ENCODE measurements at regions not wholly inside any gene's neighbourhood (a gene's known extent, or its start where the extent isn't known, plus 50 kb on each side); places are given as distances from the start of the nearest gene placed in this dataset.

- no peak for TF ChIP-seq EGR1 (IDR thresholded peaks at IDR 0.05)
- no peak for TF ChIP-seq YY1 (IDR thresholded peaks at IDR 0.05; ENCODE audit: low read depth)
- TF ChIP-seq MAX (IDR thresholded peaks at IDR 0.05) = no peak
- TF ChIP-seq TEAD4 (IDR thresholded peaks at IDR 0.05) = no peak
- TF ChIP-seq EP300 (IDR thresholded peaks at IDR 0.05; ENCODE audit: borderline replicate concordance) = no peak
- TF ChIP-seq CREB1 (IDR thresholded peaks at IDR 0.05; ENCODE audit: low read depth) = no peak
- no peak for TF ChIP-seq RAD21 (IDR thresholded peaks at IDR 0.05; ENCODE audit: low read depth)
- no peak for TF ChIP-seq NFIC (IDR thresholded peaks at IDR 0.05)
- no peak for TF ChIP-seq TCF12 (IDR thresholded peaks at IDR 0.05; ENCODE audit: low read depth)
- no peak for TF ChIP-seq FOXM1 (IDR thresholded peaks at IDR 0.05; ENCODE audit: borderline replicate concordance, low read depth)
Observed at GRCh38 chr11:92276773-92277172, 52.2 kb downstream of the FAT3 start.

GRCh38 chr11:92277871-92278270 lies 53.3 kb downstream of the FAT3 start:
- TF ChIP-seq ZBTB7A (IDR thresholded peaks at IDR 0.05; ENCODE audit: low read depth) (no peak), CREB1 (IDR thresholded peaks at IDR 0.05; ENCODE audit: low read depth) (no peak), REST (IDR thresholded peaks at IDR 0.05; ENCODE audit: low read depth) (no peak), RAD21 (IDR thresholded peaks at IDR 0.05; ENCODE audit: low read depth) (no peak), EGR1 (IDR thresholded peaks at IDR 0.05) (no peak), TCF12 (IDR thresholded peaks at IDR 0.05; ENCODE audit: low read depth) (no peak), CEBPB (IDR thresholded peaks at IDR 0.05) (no peak), TAF1 (IDR thresholded peaks at IDR 0.05; ENCODE audit: low read depth) (no peak), NFIC (IDR thresholded peaks at IDR 0.05) (no peak), EP300 (IDR thresholded peaks at IDR 0.05; ENCODE audit: borderline replicate concordance) (no peak), YY1 (IDR thresholded peaks at IDR 0.05; ENCODE audit: low read depth) (no peak), TEAD4 (IDR thresholded peaks at IDR 0.05) (no peak)

- TF ChIP-seq YY1 (IDR thresholded peaks at IDR 0.05; ENCODE audit: low read depth) (no peak), CREB1 (IDR thresholded peaks at IDR 0.05; ENCODE audit: low read depth) (no peak), REST (IDR thresholded peaks at IDR 0.05; ENCODE audit: low read depth) (no peak), EP300 (IDR thresholded peaks at IDR 0.05; ENCODE audit: borderline replicate concordance) (no peak), USF1 (IDR thresholded peaks at IDR 0.05) (no peak), TEAD4 (IDR thresholded peaks at IDR 0.05) (no peak), CEBPB (IDR thresholded peaks at IDR 0.05) (no peak), ZBTB7A (IDR thresholded peaks at IDR 0.05; ENCODE audit: low read depth) (no peak), NFIC (IDR thresholded peaks at IDR 0.05) (no peak), EGR1 (IDR thresholded peaks at IDR 0.05) (no peak), TAF1 (IDR thresholded peaks at IDR 0.05; ENCODE audit: low read depth) (no peak)
Observed at GRCh38 chr11:92278791-92279433, 54.3 kb downstream of the FAT3 start.

- TF ChIP-seq TCF12 (IDR thresholded peaks at IDR 0.05; ENCODE audit: low read depth) (no peak), RAD21 (IDR thresholded peaks at IDR 0.05; ENCODE audit: low read depth) (no peak), ZBTB7A (IDR thresholded peaks at IDR 0.05; ENCODE audit: low read depth) (no peak), EGR1 (IDR thresholded peaks at IDR 0.05) (no peak), CEBPB (IDR thresholded peaks at IDR 0.05) (no peak), NFIC (IDR thresholded peaks at IDR 0.05) (no peak), REST (IDR thresholded peaks at IDR 0.05; ENCODE audit: low read depth) (no peak), FOXM1 (IDR thresholded peaks at IDR 0.05; ENCODE audit: borderline replicate concordance, low read depth) (no peak), USF1 (IDR thresholded peaks at IDR 0.05) (no peak), EP300 (IDR thresholded peaks at IDR 0.05; ENCODE audit: borderline replicate concordance) (no peak), TAF1 (IDR thresholded peaks at IDR 0.05; ENCODE audit: low read depth) (no peak), YY1 (IDR thresholded peaks at IDR 0.05; ENCODE audit: low read depth) (no peak), MAX (IDR thresholded peaks at IDR 0.05) (no peak), TEAD4 (IDR thresholded peaks at IDR 0.05) (no peak)
Observed at GRCh38 chr11:92284107-92284506, 59.5 kb downstream of the FAT3 start.
